ENCODE measurements at regions not wholly inside any gene's neighbourhood (a gene's known extent, or its start where the extent isn't known, plus 50 kb on each side); places are given as distances from the start of the nearest gene placed in this dataset.

- no peak for ATAC-seq
- DNase-seq (ENCODE audit: low read depth, low spot score), result no peak
- CTCF ChIA-PET, result no interaction called here
Observed at GRCh38 chr7:93751421-93751820, 139.1 kb downstream of the TFPI2 start.

DNA sequence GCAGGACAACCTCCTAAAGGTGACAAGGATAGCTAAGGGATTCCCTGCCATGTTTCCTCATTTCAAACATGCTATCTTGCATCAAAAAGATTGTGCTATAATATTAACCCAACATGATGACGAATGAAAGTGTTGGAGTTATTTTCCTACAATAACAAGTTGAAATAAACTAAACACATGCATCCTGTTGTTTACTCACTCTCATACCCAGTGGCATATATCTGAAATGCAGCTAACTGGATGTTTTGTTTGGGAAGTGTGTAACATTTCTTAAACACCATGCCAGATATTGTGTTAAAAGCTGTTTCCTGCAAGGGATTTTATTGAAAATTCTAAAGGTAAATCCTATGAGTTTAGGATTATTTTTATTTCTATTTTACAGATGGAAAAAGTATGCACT lies 139.6 kb downstream of the TFPI2 start:
- in situ Hi-C loops (cut with HindIII; ENCODE audit: low pct_unique_long_range_greater_than_20kb, low sequenced_read_pairs), result no loop called here
- Histone ChIP-seq H3K27me3 (ENCODE audit: control insufficient read depth, insufficient read depth, low read length) (no peaks in the 10 kb centered on the region), H3K4me3 (ENCODE audit: low read depth in 2 of 2, low read length in 2 of 2) (no peak overlapping the region), H3K27ac (ENCODE audit: low read length) (no peak overlapping the region), H3K36me3 (ENCODE audit: control insufficient read depth, insufficient read depth, low read length) (no peaks in the 10 kb centered on the region), H3K9me3 (ENCODE audit: control insufficient read depth, insufficient read depth, low read depth, low read length) (no peaks in the 10 kb centered on the region), H3K4me1 (ENCODE audit: control insufficient read depth, insufficient read depth, low read length) (no peaks in the 10 kb centered on the region)
- ATAC-seq, result no peak
- intact Hi-C loops (cut with micrococcal nuclease; ENCODE audit: unreplicated experiment), result no loop called here
- no peak for DNase-seq (ENCODE audit: low read depth, low spot score)
- POLR2A ChIA-PET, result no interaction called here
- no peak for TF ChIP-seq CTCF (IDR thresholded peaks at IDR 0.05)
- TF ChIP-seq SIN3A (IDR thresholded peaks at IDR 0.05; ENCODE audit: borderline replicate concordance, insufficient read depth, low read depth, low read length), result no peak
- no peak for TF ChIP-seq POLR2AphosphoS5 (IDR thresholded peaks at IDR 0.05; ENCODE audit: low read depth, low read length)
- TF ChIP-seq TCF7L2 (IDR thresholded peaks at IDR 0.05; ENCODE audit: low read depth, low read length), result no peak
- no peak for TF ChIP-seq REST (IDR thresholded peaks at IDR 0.05; ENCODE audit: insufficient read depth in 1 of 2, low read depth in 2 of 2, low read length in 1 of 2)
- CTCF ChIA-PET, result no interaction called here
- BruUV-seq (replicated peaks), result no TSS peak

More at GRCh38 chr7:93751421-93751820, 139.1 kb downstream of the TFPI2 start:
- H3K27me3 ChIP-seq (ENCODE audit: control insufficient read depth, insufficient read depth, low read length), result no peaks in the 10 kb centered on the region
- H3K4me3 ChIP-seq (ENCODE audit: low read depth in 2 of 2, low read length in 2 of 2), result no peak overlapping the region
- intact Hi-C loops (cut with micrococcal nuclease; ENCODE audit: unreplicated experiment) (no loop called here), in situ Hi-C loops (cut with HindIII; ENCODE audit: low pct_unique_long_range_greater_than_20kb, low sequenced_read_pairs) (no loop called here)
- no peaks in the 10 kb centered on the region for H3K36me3 ChIP-seq (ENCODE audit: control insufficient read depth, insufficient read depth, low read length)
- no peaks in the 10 kb centered on the region for H3K9me3 ChIP-seq (ENCODE audit: control insufficient read depth, insufficient read depth, low read depth, low read length)
- no peak overlapping the region for H3K27ac ChIP-seq (ENCODE audit: low read length)
- POLR2A ChIA-PET, result no interaction called here
- no peaks in the 10 kb centered on the region for H3K4me1 ChIP-seq (ENCODE audit: control insufficient read depth, insufficient read depth, low read length)
- TF ChIP-seq CTCF (IDR thresholded peaks at IDR 0.05) (no peak), REST (IDR thresholded peaks at IDR 0.05; ENCODE audit: insufficient read depth in 1 of 2, low read depth in 2 of 2, low read length in 1 of 2) (no peak), SIN3A (IDR thresholded peaks at IDR 0.05; ENCODE audit: borderline replicate concordance, insufficient read depth, low read depth, low read length) (no peak), POLR2AphosphoS5 (IDR thresholded peaks at IDR 0.05; ENCODE audit: low read depth, low read length) (no peak), TCF7L2 (IDR thresholded peaks at IDR 0.05; ENCODE audit: low read depth, low read length) (no peak)
- BruUV-seq (replicated peaks), result no TSS peak
